Neural progenitor cell (in vitro differentiated cells): ENCODE measurements at regions not wholly inside any gene's neighbourhood (a gene's known extent, or its start where the extent isn't known, plus 50 kb on each side); places are given as distances from the start of the nearest gene placed in this dataset.

ENCODE experiments used
- EZH2phosphoT487 ChIP-seq: fragments of 200-600 bp; sonication (generic); IDR thresholded peaks from 2 replicates; pipeline ENCODE4 v1.6.1; 2017; ENCODE audit warnings: antibody characterized with exemption
- TF ChIP-seq, protein P1 (sequence below): fragments of 200-600 bp; sonication (generic); IDR thresholded peaks from 2 replicates; pipeline ENCODE4 v1.5.1; 2017; ENCODE audit warnings: antibody characterized with exemption, mild to moderate bottlenecking

DNA sequence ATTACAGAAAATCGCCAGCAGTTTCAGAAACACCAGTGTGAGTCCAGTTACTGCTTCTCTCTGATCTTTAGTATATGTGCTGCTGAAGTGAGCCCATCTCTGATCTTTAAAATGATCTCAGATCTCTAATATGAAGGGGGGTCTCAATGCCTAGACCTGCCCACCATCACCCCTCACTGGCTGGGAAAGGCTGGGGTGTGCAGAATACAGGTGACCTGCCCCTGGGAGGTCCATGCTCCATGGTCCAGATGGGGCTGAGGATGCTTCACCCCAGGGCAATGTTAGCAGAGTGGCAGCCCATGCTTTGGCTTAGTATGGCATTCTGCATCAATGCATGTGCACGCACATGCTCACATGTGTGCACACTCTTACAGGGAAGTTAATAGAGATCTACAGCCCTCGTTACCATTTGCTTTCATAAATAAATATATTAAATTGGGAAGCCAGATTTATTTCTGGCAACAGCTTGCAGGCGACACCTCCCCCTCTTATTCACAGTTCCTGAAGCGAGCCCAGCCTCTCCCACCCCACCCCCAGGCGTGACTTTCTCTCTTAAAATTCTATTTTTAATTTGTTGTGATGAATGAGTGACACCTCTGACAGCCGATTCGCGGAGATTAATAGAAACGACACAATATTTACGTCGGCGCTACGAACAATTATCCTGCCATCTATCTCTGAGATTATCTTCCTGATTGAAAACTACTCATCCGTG, 104.7 kb upstream of the ESRRB start:
- TF ChIP-seq, protein P1, sequence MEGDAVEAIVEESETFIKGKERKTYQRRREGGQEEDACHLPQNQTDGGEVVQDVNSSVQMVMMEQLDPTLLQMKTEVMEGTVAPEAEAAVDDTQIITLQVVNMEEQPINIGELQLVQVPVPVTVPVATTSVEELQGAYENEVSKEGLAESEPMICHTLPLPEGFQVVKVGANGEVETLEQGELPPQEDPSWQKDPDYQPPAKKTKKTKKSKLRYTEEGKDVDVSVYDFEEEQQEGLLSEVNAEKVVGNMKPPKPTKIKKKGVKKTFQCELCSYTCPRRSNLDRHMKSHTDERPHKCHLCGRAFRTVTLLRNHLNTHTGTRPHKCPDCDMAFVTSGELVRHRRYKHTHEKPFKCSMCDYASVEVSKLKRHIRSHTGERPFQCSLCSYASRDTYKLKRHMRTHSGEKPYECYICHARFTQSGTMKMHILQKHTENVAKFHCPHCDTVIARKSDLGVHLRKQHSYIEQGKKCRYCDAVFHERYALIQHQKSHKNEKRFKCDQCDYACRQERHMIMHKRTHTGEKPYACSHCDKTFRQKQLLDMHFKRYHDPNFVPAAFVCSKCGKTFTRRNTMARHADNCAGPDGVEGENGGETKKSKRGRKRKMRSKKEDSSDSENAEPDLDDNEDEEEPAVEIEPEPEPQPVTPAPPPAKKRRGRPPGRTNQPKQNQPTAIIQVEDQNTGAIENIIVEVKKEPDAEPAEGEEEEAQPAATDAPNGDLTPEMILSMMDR = no peak
- no peak for TF ChIP-seq EZH2phosphoT487
